ENCODE measurements at regions not wholly inside any gene's neighbourhood (a gene's known extent, or its start where the extent isn't known, plus 50 kb on each side); places are given as distances from the start of the nearest gene placed in this dataset.

GRCh38 chr13:74424455-74424854, 290.3 kb upstream of the KLF12 start:
- no peaks in the 10 kb centered on the region for H3K36me3 ChIP-seq
- H3K4me3 ChIP-seq (ENCODE audit: low read depth, low read length), result no peak overlapping the region
- H3K27me3 ChIP-seq (ENCODE audit: insufficient read depth, low read depth, severe bottlenecking), result no peaks in the 10 kb centered on the region
- peak; percentile 20 for DNase-seq
- no peak for TF ChIP-seq CTCF (IDR thresholded peaks at IDR 0.05; ENCODE audit: low read depth, low read length)
- peak overlapping the region; percentile 72 for H3K27ac ChIP-seq
- H3K9me3 ChIP-seq (ENCODE audit: severe bottlenecking), result no peaks in the 10 kb centered on the region

- Histone ChIP-seq H3K9me3 (ENCODE audit: severe bottlenecking) (no peaks in the 10 kb centered on the region), H3K4me3 (ENCODE audit: low read depth, low read length) (no peak overlapping the region), H3K27me3 (ENCODE audit: insufficient read depth, low read depth, severe bottlenecking) (no peaks in the 10 kb centered on the region), H3K36me3 (no peaks in the 10 kb centered on the region), H3K27ac (peak overlapping the region; percentile 72)
- peak; percentile 58 for DNase-seq
- no peak for TF ChIP-seq CTCF (IDR thresholded peaks at IDR 0.05; ENCODE audit: low read depth, low read length)
Observed at GRCh38 chr13:74423434-74423833, 289.2 kb upstream of the KLF12 start.

- peaks cover 14% of the 10 kb centered on the region for H3K9me3 ChIP-seq (ENCODE audit: severe bottlenecking)
- H3K36me3 ChIP-seq, result no peaks in the 10 kb centered on the region
- H3K27ac ChIP-seq, result no peak overlapping the region
- H3K27me3 ChIP-seq (ENCODE audit: insufficient read depth, low read depth, severe bottlenecking), result no peaks in the 10 kb centered on the region
- no peak for DNase-seq
- no peak for TF ChIP-seq CTCF (IDR thresholded peaks at IDR 0.05; ENCODE audit: low read depth, low read length)
- no peak overlapping the region for H3K4me3 ChIP-seq (ENCODE audit: low read depth, low read length)
Observed at GRCh38 chr13:74414458-74414857, 280.3 kb upstream of the KLF12 start.

- Histone ChIP-seq H3K27me3 (ENCODE audit: insufficient read depth, low read depth, severe bottlenecking) (no peaks in the 10 kb centered on the region), H3K9me3 (ENCODE audit: severe bottlenecking) (peaks cover 14% of the 10 kb centered on the region), H3K4me3 (ENCODE audit: low read depth, low read length) (no peak overlapping the region), H3K27ac (no peak overlapping the region), H3K36me3 (no peaks in the 10 kb centered on the region)
- TF ChIP-seq CTCF (IDR thresholded peaks at IDR 0.05; ENCODE audit: low read depth, low read length), result no peak
- DNase-seq, result no peak
Observed at GRCh38 chr13:74413482-74413881, 279.3 kb upstream of the KLF12 start.

- DNase-seq, result no peak
- Histone ChIP-seq H3K4me3 (ENCODE audit: low read depth, low read length) (no peak overlapping the region), H3K9me3 (ENCODE audit: severe bottlenecking) (peaks cover 14% of the 10 kb centered on the region), H3K27ac (no peak overlapping the region), H3K36me3 (no peaks in the 10 kb centered on the region), H3K27me3 (ENCODE audit: insufficient read depth, low read depth, severe bottlenecking) (no peaks in the 10 kb centered on the region)
- TF ChIP-seq CTCF (IDR thresholded peaks at IDR 0.05; ENCODE audit: low read depth, low read length), result no peak
Observed at GRCh38 chr13:74409551-74409950, 275.3 kb upstream of the KLF12 start.

GRCh38 chr13:74406420-74406819, 272.2 kb upstream of the KLF12 start:
- no peak for TF ChIP-seq CTCF (IDR thresholded peaks at IDR 0.05; ENCODE audit: low read depth, low read length)
- no peaks in the 10 kb centered on the region for H3K27me3 ChIP-seq (ENCODE audit: insufficient read depth, low read depth, severe bottlenecking)

More at GRCh38 chr13:74406420-74406819, 272.2 kb upstream of the KLF12 start:
- DNase-seq, result no peak
- no peaks in the 10 kb centered on the region for H3K9me3 ChIP-seq (ENCODE audit: severe bottlenecking)
- H3K36me3 ChIP-seq, result no peaks in the 10 kb centered on the region
- H3K4me3 ChIP-seq (ENCODE audit: low read depth, low read length), result no peak overlapping the region
- no peak overlapping the region for H3K27ac ChIP-seq

Data from WERI-Rb-1 (cell line).